ENCODE measurements at regions not wholly inside any gene's neighbourhood (a gene's known extent, or its start where the extent isn't known, plus 50 kb on each side); places are given as distances from the start of the nearest gene placed in this dataset.

DNA sequence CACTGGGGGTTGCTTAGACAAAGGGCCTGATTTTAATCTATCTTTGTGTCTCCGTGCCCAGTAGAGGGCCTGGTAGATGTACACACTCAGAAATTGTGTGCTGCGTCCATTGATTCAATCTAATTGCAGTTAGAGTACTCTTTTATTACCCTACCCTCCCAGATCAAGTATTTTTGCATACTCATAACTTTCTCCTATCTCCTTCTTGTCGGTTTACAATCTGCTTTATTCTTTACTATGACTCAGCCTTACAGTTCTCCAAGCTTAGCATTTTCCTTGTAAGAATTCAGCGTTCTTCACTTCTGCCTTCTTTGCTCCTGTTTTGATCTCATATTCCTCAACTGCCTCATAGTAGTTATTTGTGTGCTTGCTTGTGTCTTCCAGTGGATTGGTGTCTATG is 124.5 kb upstream of the ARRDC4 start:
- no peak for TF ChIP-seq POLR2A (IDR thresholded peaks at IDR 0.05)
- TF ChIP-seq, protein P1, sequence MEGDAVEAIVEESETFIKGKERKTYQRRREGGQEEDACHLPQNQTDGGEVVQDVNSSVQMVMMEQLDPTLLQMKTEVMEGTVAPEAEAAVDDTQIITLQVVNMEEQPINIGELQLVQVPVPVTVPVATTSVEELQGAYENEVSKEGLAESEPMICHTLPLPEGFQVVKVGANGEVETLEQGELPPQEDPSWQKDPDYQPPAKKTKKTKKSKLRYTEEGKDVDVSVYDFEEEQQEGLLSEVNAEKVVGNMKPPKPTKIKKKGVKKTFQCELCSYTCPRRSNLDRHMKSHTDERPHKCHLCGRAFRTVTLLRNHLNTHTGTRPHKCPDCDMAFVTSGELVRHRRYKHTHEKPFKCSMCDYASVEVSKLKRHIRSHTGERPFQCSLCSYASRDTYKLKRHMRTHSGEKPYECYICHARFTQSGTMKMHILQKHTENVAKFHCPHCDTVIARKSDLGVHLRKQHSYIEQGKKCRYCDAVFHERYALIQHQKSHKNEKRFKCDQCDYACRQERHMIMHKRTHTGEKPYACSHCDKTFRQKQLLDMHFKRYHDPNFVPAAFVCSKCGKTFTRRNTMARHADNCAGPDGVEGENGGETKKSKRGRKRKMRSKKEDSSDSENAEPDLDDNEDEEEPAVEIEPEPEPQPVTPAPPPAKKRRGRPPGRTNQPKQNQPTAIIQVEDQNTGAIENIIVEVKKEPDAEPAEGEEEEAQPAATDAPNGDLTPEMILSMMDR (IDR thresholded peaks at IDR 0.05) = no peak
